Astrocyte of the hippocampus (primary cell): ENCODE measurements at regions not wholly inside any gene's neighbourhood (a gene's known extent, or its start where the extent isn't known, plus 50 kb on each side); places are given as distances from the start of the nearest gene placed in this dataset.

ENCODE experiments used
- DNase-seq: peaks from one replicate; pipeline ENCODE4 v3.0.0; 2011; ENCODE audit warnings: low read depth, low spot score

DNA sequence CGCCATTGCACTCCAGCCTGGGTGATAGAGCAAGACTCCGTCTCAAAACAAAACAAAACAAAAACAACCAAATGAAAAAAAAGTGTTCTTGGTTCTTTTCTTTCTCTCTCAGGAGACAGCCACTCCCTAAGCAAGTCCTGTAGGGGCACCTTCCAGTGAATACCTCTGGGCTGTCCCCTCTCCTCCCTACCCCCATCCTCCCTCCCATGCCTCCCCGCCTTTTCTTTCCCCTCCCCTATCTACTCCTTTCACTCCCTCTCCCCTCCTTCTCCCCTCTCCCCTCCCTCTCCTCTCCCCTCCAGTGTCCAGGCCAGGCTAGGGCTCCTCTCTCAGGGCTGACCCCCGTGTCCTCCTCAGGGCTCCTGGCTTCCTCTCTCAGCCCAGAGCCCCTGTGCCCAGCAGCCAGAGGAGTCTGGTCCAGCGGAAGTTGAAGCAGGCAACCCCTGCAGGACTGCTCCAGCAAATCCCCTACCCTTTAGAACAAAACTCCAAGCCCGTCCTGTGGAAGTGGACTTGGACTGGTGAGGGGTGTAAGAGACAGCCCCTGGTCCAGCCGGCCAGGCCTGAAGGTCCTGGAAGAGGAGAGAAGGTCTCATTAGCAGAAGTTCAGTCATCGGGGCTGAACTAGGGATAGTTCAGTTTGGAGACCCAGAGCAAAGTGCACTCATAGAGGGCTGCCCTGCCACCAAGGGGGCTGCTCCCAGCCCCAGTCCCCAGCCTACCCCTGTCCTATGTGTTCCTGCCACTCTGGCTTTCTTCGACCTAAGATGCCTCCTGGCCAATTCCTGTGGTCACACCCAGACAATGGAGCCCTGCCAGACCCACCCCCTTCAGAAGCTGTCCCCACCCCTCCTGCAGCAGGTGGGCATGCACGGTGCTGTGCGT lies 79.8 kb upstream of the IQSEC1 start:
- DNase-seq = no peak

DNA sequence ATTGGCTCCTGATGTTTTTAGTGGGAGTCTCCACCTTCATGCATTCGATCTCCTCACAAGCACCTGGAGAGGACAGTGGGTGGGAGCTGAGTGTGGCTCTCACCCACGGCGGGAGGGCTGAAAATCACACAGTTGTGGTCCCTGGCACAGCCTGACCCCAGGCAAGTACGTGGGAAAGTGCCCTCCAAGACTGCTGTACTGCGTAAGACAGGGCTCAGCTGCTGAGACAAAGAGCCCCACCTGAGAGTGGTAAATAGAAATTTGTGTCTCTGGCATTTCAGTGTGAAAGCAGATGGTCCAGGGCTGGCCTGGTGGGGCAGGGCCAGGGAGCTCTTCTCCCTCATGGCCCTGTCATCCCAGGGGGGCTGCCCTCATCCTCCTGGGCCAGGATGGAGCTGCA lies 77.4 kb upstream of the IQSEC1 start:
- DNase-seq = no peak

DNA sequence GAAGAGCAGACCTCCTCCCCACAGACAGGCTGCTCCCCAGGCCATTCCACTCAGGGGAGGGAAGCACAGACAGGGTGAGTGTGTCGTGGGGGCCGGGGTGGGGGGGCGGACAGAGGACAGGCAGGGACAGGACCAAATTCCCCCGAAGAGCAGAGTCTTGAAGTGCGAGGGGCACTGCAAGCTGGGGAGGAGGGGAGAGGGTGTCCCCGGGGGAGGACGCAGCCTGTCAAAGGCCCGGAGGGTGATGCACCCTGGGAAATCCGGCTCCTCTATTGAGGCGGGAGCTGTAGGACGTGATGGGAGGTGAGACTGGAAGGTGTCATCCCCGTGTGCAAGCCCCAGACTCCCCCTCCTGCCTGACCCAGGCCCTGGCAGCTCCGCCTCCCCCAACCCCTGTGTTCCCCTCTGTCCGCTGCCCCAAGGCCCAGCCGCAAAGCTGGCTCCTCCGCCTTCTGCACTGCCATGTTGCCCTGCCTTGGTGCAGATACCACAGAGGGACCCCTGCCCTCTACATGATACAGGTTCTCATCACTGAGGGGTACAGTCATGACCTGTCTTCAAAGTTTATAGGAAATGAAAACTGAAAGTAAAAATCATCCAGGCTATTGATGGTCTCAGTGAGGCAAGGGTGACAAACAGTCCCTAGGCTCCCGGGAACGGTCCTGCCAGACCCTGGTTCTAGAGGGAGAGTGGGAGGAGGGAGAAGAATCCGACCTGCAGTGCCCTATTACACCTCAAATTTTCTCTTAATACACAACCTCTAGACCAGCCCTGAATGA lies 76.3 kb upstream of the IQSEC1 start:
- DNase-seq = no peak

- DNase-seq = no peak
These were observed 75.5 kb upstream of the IQSEC1 start for GRCh38 chr3:13148561-13149329.

DNA sequence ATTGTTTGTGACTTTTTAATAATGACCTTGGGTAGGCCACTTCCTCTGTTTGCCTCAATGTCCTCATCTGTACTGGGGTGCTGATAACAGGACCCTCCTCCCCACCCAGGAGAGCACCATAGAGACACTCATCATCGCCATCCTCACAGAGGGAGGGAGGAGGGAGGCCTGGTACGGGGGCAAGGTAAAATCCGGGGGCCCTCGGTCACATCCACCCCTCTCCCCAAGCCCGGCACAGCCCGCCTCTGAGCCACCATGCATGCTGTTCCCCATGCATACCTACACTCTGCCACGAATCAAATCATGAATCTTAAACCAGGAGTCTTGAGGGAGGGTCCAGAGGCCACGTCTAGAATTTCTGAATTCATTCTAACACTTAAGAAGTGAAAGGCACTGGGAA lies 74.9 kb upstream of the IQSEC1 start:
- DNase-seq = no peak

DNA sequence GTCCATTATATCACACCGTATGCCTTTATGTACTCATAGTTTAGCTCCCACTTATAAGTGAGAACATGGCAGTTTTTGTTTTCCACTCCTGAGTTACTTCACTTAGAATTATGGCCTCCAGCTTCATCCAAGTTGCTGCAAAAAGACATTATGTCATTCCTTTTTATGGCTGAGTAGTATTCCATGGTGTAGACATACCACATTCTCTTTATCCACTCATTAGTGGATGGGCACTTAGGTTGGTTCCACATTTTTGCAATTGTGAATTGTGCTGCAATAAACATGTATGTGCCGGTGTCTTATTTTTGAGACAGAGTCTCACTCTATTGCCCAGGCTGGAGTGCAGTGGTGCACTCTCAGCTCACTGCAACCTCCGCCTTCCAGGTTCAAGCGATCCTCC lies 74.1 kb upstream of the IQSEC1 start:
- DNase-seq = no peak

DNA sequence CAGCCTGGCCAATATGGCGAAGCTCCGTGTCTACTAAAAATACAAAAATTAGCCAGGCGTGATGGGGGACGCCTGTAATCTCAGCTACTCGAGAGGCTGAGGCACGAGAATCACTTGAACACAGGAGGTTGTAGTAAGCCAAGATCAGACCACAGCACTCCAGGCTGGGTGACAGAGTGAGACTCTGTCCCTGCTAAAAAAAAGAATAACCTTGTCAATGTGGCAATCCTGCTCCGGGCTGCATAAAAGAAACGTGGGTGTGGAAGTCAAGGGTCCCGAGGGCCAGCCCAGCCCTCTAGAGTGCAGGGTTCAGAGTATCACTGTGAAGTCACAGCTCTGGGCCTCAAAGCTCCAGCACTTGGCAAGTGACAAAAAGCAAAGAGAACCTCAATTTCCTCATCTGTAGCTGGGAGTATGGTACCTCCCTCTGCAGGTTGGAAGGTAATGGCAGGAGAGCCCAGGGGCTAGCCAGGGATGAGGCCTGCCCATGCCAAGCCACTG lies 73.5 kb upstream of the IQSEC1 start:
- DNase-seq = no peak

- no peak for DNase-seq
These were observed 72.8 kb upstream of the IQSEC1 start for GRCh38 chr3:13145826-13146642.

GRCh38 chr3:13145131-13145825 lies 72.0 kb upstream of the IQSEC1 start:
- DNase-seq = no peak

DNA sequence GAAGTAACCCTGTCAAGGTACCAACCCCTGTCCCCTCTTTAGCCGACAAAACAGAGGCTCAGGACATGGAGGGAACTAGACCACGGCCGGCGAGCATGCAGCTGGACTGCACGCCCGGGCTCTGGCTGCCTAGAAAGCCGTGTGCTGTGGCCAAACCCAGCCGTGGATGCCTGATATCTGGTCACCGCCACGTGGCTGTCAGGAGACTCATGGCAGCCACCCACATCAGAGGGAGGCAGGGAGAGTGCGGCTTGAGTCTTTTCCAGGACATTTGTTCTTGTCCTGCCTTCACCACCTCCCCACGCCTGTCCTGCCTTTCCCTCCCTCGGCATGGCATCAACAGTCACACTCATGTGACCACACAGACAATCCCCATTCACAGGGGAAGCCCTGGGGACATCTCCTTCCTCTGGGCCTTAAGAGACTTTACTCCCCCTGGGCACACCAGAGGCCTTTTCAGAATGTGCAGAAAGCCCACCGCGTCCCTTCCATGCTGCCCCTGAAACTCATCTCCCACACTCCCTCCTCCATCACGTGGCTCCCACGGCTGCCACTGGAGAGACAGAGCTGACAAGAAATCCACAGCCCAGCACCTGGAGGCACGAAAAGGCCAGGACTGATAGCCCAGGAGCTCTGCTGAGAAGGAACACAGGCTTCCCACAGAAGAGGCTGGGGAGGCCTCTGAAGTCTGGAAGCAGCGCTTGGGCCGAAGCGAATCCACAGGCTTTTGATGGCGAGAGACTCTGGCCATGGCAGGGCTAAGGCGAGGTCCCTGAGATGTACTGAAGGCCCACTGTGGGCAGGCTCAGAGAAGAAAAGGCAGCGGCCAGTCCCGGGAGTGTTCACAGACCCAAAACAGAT lies 71.2 kb upstream of the IQSEC1 start:
- DNase-seq = no peak

DNA sequence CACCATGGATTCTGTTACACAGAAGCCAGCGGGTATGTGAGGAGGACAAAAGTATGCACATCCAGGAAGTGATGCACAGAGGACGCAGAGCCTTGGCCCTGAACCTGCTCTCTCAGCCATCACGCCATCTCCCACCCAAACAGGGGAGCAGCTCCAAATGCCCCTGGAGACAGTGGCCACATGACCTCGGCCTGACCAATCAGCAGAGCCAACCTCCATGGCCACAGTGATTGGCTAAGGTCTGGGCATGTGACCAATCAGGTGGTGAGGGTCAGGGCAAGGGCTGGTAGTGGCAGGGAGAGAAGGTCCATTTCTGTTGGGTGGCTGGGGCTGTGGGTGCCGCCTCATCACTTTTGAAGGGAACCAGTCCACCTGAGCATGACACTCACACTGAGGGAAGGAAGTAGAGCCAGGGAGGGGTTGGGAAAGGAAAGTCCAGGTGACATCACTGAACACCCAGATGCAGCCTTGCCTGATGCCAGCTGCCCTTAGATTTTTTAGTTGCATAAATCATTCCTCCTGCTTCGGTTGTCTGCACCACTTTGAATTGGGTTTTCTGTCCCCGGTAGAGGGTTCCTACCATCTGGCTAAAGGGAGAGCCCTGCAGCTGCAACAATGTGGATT lies 70.3 kb upstream of the IQSEC1 start:
- DNase-seq = no peak

DNA sequence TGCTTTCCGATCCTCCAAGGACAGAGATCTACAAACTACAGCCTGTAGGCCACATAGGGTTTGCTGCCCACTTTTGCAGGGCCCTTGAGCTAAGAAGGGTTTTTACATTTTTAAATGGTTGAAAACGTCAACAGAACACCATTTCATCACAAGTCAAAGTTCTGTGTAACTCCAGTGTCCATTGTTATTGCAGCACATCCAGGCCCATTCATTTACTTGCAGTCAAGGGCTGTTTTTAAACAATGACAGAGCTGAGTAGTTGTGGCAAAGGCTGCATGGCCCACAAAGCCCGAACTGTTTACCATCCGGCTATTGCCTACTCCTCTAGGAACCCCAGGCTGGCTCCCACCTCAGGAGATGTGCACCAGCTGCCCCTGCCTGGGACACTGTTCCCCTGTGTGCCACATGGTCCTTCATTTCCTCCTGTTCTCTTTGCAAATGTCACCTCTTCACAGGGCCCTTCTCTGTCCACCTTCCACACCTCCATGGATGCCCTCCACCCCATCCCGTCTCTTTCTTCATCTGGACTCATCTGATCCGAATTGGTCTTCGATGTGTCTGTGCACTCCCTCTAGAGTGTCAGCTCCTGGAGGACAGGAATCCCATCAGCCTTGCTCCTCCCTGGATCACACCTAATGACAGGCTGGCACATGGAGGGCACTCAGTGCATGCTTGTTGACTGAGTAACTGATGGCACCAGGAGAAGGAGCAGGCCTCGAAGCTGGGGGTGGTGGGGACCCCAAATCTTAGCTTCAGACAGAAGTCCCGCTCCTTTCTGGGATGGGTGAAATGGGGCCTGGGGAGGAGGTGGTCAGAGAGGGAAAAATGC lies 69.5 kb upstream of the IQSEC1 start:
- no peak for DNase-seq

DNA sequence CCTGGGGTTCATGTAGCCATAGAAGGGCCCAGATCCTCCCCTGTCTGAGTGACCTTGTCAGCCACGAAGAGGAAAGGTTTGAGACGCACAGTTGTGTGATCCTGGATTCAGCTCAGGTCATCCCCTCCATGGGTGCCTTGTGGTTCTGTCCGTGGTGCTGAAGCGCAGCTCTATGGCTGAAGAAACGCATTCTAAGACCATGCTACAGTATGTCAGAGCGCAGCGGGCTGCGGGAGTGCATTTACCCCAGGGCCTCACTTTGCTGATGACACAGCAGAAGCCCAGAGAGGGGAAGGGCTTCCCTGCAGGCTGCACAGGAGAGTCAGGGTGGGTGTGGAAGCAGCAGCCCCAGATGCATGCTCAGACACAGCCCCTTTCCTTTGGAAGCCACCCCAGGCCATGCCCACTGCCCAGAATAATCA lies 68.8 kb upstream of the IQSEC1 start:
- peak; percentile 82 for DNase-seq

- DNase-seq = no peak
These were observed 68.0 kb upstream of the IQSEC1 start for GRCh38 chr3:13141183-13141582.

GRCh38 chr3:13140596-13140995 lies 67.4 kb upstream of the IQSEC1 start:
- no peak for DNase-seq

DNA sequence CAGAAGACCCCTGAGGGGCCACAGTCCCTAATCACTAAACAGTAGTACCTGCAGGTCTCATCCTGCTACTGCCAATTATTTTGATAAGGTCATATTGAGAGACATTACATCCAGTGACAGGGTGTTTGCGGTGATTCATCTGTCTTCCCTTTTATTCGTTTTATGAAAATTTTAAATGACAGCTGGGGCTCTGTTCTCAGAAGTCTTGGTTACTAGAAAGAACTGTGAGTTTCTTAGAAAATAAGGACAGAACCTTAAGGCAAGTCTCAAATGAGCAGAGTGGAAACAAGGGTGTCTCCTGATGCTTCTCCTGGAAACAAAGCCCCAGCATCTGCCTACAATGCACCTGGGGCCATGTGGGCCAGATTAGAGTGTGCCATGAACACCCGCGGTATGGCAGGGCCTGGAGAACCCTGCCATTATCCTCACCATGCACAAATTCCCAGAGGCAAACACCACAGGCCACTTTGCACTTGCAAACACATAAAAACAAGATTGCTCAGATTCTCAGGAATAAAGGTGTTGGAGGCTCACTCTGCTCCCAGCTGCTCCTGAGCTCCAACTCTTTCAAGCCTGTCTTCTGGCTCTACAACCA lies 66.3 kb upstream of the IQSEC1 start:
- DNase-seq = no peak

DNA sequence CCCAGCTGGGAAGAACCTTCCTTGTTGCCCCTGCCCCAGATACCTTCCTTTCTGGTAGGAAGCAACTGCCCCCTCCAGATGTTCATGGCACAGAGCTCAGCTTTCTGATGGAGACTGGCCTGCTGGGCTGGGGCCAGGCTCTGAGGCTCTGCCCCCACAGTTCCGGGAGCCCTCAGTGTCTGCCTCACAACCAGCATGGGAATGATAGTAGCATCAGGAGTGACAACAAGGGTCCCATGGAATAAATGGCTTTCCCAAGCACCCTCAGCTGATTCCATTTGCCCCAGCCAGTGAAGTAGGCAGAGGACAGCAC lies 65.6 kb upstream of the IQSEC1 start:
- no peak for DNase-seq
